ES-I3 (cell line): ENCODE measurements at regions not wholly inside any gene's neighbourhood (a gene's known extent, or its start where the extent isn't known, plus 50 kb on each side); places are given as distances from the start of the nearest gene placed in this dataset.
"Not testable (repeated sequence)": the region's sequence is repeated elsewhere in the genome, so short reads cannot be mapped to it uniquely, and the experiment has no call there.

Source experiments
- H3K36me3 ChIP-seq: 2 replicates; pipeline ENCODE4 v1.6.1; 2013; ENCODE audit warnings: mild to moderate bottlenecking, low read length, control low read depth, moderate library complexity; ENCODE audit not compliant: insufficient read depth
- H3K4me1 ChIP-seq: 2 replicates; pipeline ENCODE4 v1.6.1; 2013; ENCODE audit warnings: mild to moderate bottlenecking, control low read depth, low read length; ENCODE audit not compliant: insufficient read depth
- H3K9ac ChIP-seq: 2 replicates; pipeline ENCODE4 v1.6.1; 2013; ENCODE audit warnings: low read depth, mild to moderate bottlenecking, low read length, moderate library complexity
- H3K9me3 ChIP-seq: 2 replicates; pipeline ENCODE4 v1.6.1; 2013; ENCODE audit warnings: mild to moderate bottlenecking, low read length, moderate library complexity; ENCODE audit not compliant: control insufficient read depth, insufficient read depth

DNA sequence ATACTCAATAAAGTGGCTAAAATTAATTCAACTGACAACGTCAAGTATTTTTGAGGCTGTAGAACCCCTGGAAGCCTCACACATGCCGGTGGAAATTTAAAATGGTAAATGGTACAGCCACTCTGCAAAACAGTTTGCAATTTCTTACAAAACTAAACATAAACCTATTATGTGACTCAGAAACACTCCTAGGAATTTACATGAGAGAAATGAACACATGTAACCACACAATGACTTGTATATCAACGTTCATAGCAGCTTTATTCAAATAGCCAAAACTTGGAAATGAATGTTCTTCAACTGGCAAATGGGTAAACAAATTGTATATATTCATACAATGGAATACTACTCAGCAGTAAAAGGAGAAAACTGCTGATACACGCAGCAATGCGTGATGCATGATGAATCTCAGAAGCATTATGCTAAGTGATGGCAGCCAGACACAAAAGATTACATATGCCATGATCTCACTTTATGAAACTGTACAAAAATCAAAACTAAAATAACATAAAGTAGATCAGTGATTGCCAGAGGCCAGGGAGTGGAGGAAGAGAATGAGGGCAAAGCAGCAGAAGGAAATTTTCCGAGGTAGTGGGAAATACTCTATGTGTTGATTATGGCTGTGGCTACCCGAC is 112.5 kb downstream of the FAM50B start:
- Histone ChIP-seq H3K9ac (no peak overlapping the region), H3K4me1 (no peaks in the 10 kb centered on the region), H3K36me3 (no peaks in the 10 kb centered on the region), H3K9me3 (no peaks in the 10 kb centered on the region; the same call in 1 of the 2 replicates)

DNA sequence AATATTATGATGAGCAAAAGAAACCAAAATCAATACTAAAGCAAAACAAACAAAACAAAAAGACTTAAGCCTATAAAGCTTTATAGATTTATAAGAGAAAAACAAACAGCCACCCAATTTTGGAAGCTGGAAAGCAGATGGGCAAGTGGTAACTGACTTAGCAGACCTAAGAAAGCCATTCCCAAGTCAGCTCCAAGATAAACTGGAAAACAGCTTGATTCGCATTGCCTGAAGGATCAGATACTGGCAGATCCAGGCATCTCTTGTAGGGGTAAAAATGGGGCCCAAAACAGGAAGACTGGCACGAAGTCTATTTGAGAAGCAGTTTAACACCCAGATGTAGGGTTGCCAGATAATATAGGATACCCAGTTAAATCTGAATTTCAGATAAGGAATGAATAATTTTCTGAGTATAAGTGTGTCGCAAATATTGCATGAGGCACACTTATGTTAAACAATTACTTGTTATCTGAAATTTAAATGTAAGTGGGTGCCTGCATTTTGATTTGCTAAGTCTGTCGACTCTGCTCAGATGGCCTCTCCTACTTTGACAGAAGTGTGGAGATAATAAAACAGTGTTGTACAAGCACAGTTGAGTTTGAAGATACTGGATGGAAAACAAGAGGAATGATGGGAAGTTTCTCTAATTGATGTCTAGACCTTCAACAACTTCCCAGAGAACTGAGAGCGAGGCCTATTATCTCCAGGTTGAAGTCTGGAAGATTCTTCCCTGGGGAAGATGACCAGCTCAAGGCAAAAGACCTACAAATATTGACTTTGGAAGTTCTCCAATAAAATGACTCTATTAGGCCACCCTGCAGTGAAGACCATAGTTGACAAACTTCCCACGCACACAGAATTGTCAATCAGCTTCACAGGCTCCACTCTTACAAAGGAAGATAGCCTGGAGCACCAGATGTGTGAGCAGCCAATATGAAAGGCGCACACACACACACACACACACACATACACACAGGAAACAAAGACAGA is 113.4 kb downstream of the FAM50B start:
- Histone ChIP-seq H3K36me3 (no peaks in the 10 kb centered on the region), H3K9ac (no peak overlapping the region), H3K9me3 (no peaks in the 10 kb centered on the region), H3K4me1 (no peaks in the 10 kb centered on the region)

- no peaks in the 10 kb centered on the region for H3K9me3 ChIP-seq
- H3K36me3 ChIP-seq = no peaks in the 10 kb centered on the region
- H3K9ac ChIP-seq = no peak overlapping the region
- H3K4me1 ChIP-seq = no peaks in the 10 kb centered on the region
These were observed 114.3 kb downstream of the FAM50B start for GRCh38 chr6:3963426-3963825.

DNA sequence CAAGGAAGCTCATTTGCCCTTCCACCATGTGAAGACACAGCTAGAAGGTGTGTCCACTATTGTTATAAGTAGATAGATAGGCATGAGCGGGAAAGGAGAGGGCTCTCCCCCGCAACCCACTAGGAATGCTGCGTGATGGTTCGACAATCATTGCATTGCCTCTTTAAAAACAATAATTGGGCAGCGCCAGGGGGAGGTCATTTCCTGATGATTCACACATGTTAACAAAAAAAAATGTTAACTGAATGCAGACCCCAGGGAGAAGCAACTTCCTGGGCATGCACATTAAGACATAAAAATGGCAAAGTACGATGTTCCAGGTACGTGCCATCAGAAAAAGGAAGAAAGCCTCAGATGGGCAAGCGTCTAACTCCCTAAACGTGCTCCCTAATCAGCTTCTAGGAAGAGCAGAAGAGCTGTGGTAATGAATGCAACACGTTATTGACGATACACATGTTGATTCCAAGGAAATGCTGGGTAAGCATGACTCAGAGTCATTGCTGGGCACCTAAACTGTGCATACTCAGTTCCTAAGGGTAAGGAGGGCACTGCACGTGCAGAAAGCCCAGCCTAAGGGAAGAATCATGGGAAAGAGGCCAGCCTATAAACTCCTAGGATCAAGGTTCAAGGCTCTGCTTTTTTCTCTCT is 113.7 kb downstream of the FAM217A start:
- Histone ChIP-seq H3K9me3 (no peaks in the 10 kb centered on the region), H3K9ac (no peak overlapping the region), H3K36me3 (no peaks in the 10 kb centered on the region), H3K4me1 (no peaks in the 10 kb centered on the region)

DNA sequence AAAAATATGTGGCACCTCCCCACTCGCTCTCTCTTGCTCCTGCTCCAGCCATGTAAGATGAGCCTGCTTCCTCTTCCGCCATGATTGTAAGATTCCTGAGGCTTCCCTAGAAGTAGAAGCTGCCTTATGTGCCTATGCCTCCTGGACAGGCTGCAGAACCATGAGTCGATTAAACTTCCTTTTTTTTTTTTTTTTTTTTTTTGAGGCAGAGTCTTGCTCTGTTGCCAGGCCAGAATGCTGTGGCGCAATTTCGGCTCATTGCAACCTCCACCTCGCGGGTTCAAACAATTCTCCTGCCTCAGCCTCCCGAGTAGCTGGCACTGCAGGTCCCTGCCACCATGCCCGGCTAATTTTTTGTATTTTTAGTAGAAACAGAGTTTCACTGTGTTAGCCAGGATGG is 112.5 kb downstream of the FAM217A start:
- Histone ChIP-seq H3K4me1 (no peaks in the 10 kb centered on the region), H3K9ac (no peak overlapping the region)

DNA sequence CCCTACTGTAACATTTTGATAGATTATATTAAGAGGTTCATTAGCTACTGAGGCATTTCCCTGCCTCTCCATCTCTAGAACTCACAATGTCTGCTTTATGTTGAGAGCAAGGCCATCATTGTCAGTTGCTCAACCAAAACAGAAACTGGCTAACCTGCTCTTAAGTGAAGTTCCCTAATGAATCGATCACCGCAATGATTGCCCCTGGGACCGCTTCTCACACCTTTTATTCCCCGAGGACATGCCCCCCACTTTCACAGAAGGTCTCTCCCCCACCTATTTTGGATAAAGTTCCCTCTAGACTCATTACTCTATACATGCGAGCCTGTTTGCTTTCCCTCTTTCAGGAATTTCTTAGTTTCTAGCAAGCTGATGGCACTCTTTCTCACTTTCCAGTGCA is 108.8 kb downstream of the FAM217A start:
- Histone ChIP-seq H3K9ac (no peak overlapping the region), H3K36me3 (no peaks in the 10 kb centered on the region), H3K4me1 (no peaks in the 10 kb centered on the region), H3K9me3 (no peaks in the 10 kb centered on the region)

More for the DNA sequence above, 112.5 kb downstream of the FAM217A start:
- Histone ChIP-seq H3K9me3 (no peaks in the 10 kb centered on the region), H3K36me3 (no peaks in the 10 kb centered on the region)

GRCh38 chr6:3973152-3973551 is 105.8 kb downstream of the FAM217A start:
- not testable (repeated sequence) for H3K9ac ChIP-seq, H3K36me3 ChIP-seq, H3K9me3 ChIP-seq, H3K4me1 ChIP-seq

- Histone ChIP-seq H3K9me3 (no peaks in the 10 kb centered on the region), H3K36me3 (no peaks in the 10 kb centered on the region), H3K4me1 (no peaks in the 10 kb centered on the region), H3K9ac (no peak overlapping the region)
These were observed 100.8 kb downstream of the FAM217A start for GRCh38 chr6:3977875-3978711.

GRCh38 chr6:3978966-3979365 is 100.0 kb downstream of the FAM217A start:
- H3K9me3 ChIP-seq, H3K36me3 ChIP-seq, H3K9ac ChIP-seq, H3K4me1 ChIP-seq: not testable (repeated sequence)

- Histone ChIP-seq H3K36me3 (no peaks in the 10 kb centered on the region; the same call in 1 of the 2 replicates), H3K9ac (no peak overlapping the region), H3K9me3 (no peaks in the 10 kb centered on the region), H3K4me1 (peaks cover 5% of the 10 kb centered on the region)
These were observed 97.0 kb downstream of the FAM217A start for GRCh38 chr6:3981917-3982316.

GRCh38 chr6:3983778-3984177 is 95.2 kb downstream of the FAM217A start:
- H3K4me1 ChIP-seq = peaks cover 15% of the 10 kb centered on the region
- no peaks in the 10 kb centered on the region; the same call in 1 of the 2 replicates for H3K36me3 ChIP-seq
- H3K9ac ChIP-seq = no peak overlapping the region
- H3K9me3 ChIP-seq = no peaks in the 10 kb centered on the region

DNA sequence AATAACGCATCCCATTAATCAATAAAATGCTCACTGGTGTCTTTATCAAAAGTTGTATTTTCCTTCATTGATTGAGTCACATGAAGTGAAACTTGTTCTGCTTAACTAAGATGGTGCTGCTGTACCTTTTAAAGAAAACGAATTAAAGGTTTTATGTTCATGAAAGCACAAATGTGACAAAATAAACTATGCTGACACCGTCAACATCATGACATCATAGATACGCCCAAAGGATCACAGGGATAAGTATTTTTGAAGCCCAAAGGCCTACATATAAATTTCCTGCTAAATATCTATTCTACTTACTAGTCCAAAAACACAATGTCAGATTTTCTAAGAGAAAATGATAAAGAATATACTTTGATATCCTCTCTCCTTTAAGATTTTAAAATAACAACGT is 94.4 kb downstream of the FAM217A start:
- no peak overlapping the region for H3K9ac ChIP-seq
- H3K36me3 ChIP-seq = no peaks in the 10 kb centered on the region; the same call in 1 of the 2 replicates
- no peaks in the 10 kb centered on the region for H3K9me3 ChIP-seq
- peaks cover 15% of the 10 kb centered on the region for H3K4me1 ChIP-seq

DNA sequence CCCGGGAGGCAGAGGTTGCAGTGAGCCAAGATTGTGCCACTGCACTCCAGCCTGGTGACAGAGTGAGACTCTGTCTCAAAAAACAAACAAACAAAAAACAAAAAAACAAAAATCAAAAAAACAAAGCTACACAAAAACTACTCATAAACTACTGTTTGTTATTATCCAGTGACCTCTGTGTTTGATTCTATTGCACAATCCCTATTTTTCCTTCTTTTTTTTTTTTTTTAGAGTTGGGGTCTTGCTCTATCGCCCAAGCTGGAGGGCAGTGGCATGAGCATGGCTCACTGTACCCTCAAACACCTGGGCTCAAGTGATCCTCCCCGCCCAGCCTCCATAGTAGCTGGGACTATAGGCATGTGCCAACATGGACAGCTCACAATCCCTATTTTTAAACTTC is 92.7 kb downstream of the FAM217A start:
- Histone ChIP-seq H3K36me3 (no peaks in the 10 kb centered on the region; the same call in 1 of the 2 replicates), H3K9me3 (no peaks in the 10 kb centered on the region), H3K9ac (no peak overlapping the region), H3K4me1 (peaks cover 17% of the 10 kb centered on the region)

DNA sequence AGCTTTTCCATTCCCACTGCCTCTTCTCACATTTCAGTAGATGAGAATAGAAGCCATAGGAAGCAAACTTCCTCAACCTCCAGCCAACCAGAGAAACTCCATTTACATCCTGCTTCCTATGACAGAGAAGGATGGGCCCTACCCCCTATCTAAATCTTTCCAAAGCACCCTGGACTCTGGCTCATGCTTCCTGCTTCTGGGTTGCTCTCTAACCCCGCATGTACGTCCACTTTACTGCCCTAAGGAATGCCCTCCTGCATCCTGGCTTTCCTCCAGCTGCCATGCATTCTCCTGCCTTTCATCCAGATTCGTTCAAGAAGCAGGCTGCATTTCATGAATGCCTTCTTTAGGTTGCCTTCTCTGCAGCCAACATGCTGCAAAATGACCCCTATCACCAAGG is 91.9 kb downstream of the FAM217A start:
- H3K4me1 ChIP-seq = peaks cover 19% of the 10 kb centered on the region
- no peak overlapping the region for H3K9ac ChIP-seq
- H3K9me3 ChIP-seq = no peaks in the 10 kb centered on the region
- H3K36me3 ChIP-seq = no peaks in the 10 kb centered on the region; the same call in 1 of the 2 replicates
